HepG2 (cell line): ENCODE measurements at regions not wholly inside any gene's neighbourhood (a gene's known extent, or its start where the extent isn't known, plus 50 kb on each side); places are given as distances from the start of the nearest gene placed in this dataset.

Experiments used
- ATAC-seq: fragments of 200-7000 bp; cut with Tn5 transposase; 3 replicates; pipeline ENCODE4 v1.9.1; 2020; ENCODE audit warnings: mild to moderate bottlenecking, moderate library complexity
- BruUV-seq: library from RNA; stranded (reverse); fragments of 400-500 nt; replicated peaks from 2 replicates; lab custom pipeline; 2021; lab: Mats Ljungman, UMichigan
- CTCF ChIA-PET: fragments of 300-600 bp; formaldehyde crosslinking; extraction: SDS; loops from one replicate; lab custom pipeline; 2021; ENCODE audit warnings: low total read pairs, inconsistent platforms, low intra/inter-chr PET ratio; lab: Yijun Ruan, JAX
- POLR2A ChIA-PET: fragments of 350-600 bp; sonication (Branson Sonifier 250); formaldehyde crosslinking; loops from one replicate; lab custom pipeline; 2020; ENCODE audit warnings: antibody characterized with exemption, inconsistent platforms; lab: Yijun Ruan, JAX
- DNase-seq: peaks from one replicate; pipeline ENCODE4 v3.0.0-alpha.2; 2015; ENCODE audit warnings: low spot score
- FAIRE-seq: peaks from 3 replicates; lab custom pipeline; 2011; peaks lifted over from hg19 to GRCh38; lab: Jason Lieb, UNC
- H2AFZ ChIP-seq: one replicate; pipeline ENCODE4 v1.6.1; 2011; ENCODE audit warnings: low read length, inconsistent platforms
- H3K27ac ChIP-seq: fragments of 300-600 bp; 3 replicates; pipeline ENCODE4 v1.8.0; 2011; ENCODE audit warnings: mixed run types, mild to moderate bottlenecking, mixed read lengths, low read length, inconsistent platforms; ENCODE audit not compliant: insufficient read depth; ENCODE audit errors: extremely low read length
- H3K27me3 ChIP-seq, 2 experiments: fragments of 200-600 bp in 1 of 2; 2 replicates in 1 of 2; 3 replicates in 1 of 2; pipeline versions ENCODE4 v1.6.0 to v1.8.0; 2011; ENCODE audit warnings: low read length in 2 of 2, mild to moderate bottlenecking in 2 of 2, moderate library complexity in 2 of 2, inconsistent platforms in 1 of 2; ENCODE audit not compliant: insufficient read depth in 2 of 2, control insufficient read depth in 1 of 2
- H3K36me3 ChIP-seq, 2 experiments: fragments of 200-600 bp in 1 of 2; replicated peaks in 1 of 2; 2 replicates in 1 of 2; 3 replicates in 1 of 2; pipeline versions ENCODE4 v1.5.1 to v1.8.0; 2011; ENCODE audit warnings: low read length in 2 of 2, inconsistent platforms in 1 of 2; ENCODE audit not compliant: insufficient read depth in 2 of 2, control insufficient read depth in 1 of 2
- H3K4me1 ChIP-seq: 2 replicates; pipeline ENCODE4 v1.5.1; 2012; ENCODE audit warnings: low read length, inconsistent platforms; ENCODE audit not compliant: insufficient read depth
- H3K4me2 ChIP-seq: 2 replicates; pipeline ENCODE4 v1.6.0; 2011; ENCODE audit warnings: low read depth, low read length, inconsistent platforms
- H3K4me3 ChIP-seq, 3 experiments: fragments of 200-600 bp in 1 of 3; sonication (generic), shearing (Covaris generic) in 1 of 3; replicated peaks in 1 of 3; 2 replicates each; pipeline ENCODE4 v1.5.1; 2011 to 2016; ENCODE audit warnings: low read length in 3 of 3, inconsistent platforms in 2 of 3, low read depth in 2 of 3, mild to moderate bottlenecking in 2 of 3, control low read depth in 1 of 3, mixed read lengths in 1 of 3; ENCODE audit not compliant: insufficient read depth in 1 of 3
- H3K79me2 ChIP-seq: one replicate; pipeline ENCODE4 v1.6.1; 2011; ENCODE audit warnings: low read length, inconsistent platforms; ENCODE audit not compliant: insufficient read depth
- H3K9ac ChIP-seq: 2 replicates; pipeline ENCODE4 v1.6.0; 2011; ENCODE audit warnings: mild to moderate bottlenecking, low read depth, low read length, inconsistent platforms; ENCODE audit not compliant: insufficient read depth
- H3K9me3 ChIP-seq: 2 replicates; pipeline ENCODE4 v1.5.1; 2012; ENCODE audit warnings: mild to moderate bottlenecking, low read length
- H4K20me1 ChIP-seq: 2 replicates; pipeline ENCODE4 v1.6.0; 2011; ENCODE audit warnings: inconsistent platforms, mild to moderate bottlenecking, low read length, moderate library complexity; ENCODE audit not compliant: insufficient read depth
- CBX1 ChIP-seq: IDR thresholded peaks from one replicate; pipeline ENCODE4 v1.6.1; 2016; ENCODE audit warnings: antibody characterized with exemption, low read depth
- ETV6 ChIP-seq: sonication (generic); formaldehyde crosslinking; conservative IDR thresholded peaks from 2 replicates; pipeline ENCODE4 v1.4.0; 2020; ENCODE audit warnings: missing genetic modification reagents
- FOXJ3 ChIP-seq: sonication (generic); formaldehyde crosslinking; IDR thresholded peaks from 2 replicates; pipeline ENCODE4 v1.4.0; 2020; ENCODE audit warnings: missing genetic modification reagents, mild to moderate bottlenecking, borderline replicate concordance
- HDAC2 ChIP-seq: sonication (generic); formaldehyde crosslinking; IDR thresholded peaks from 2 replicates; pipeline ENCODE4 v1.4.0; 2020; ENCODE audit warnings: missing genetic modification reagents
- MED1 ChIP-seq: sonication (generic); formaldehyde crosslinking; IDR thresholded peaks from 2 replicates; pipeline ENCODE4 v1.4.0; 2020; ENCODE audit warnings: missing genetic modification reagents
- NFIC ChIP-seq: IDR thresholded peaks from 2 replicates; pipeline ENCODE4 v1.6.1; 2012; ENCODE audit warnings: mild to moderate bottlenecking, low read length, inconsistent platforms
- NFKBIZ ChIP-seq: IDR thresholded peaks from 2 replicates; pipeline ENCODE4 v1.6.1; 2018; ENCODE audit warnings: missing genetic modification reagents, missing compliant biosample characterization
- NFRKB ChIP-seq: fragments of 450-650 bp; IDR thresholded peaks from 2 replicates; pipeline ENCODE4 v1.6.1; 2017
- PCBP2 ChIP-seq: fragments of 200-400 bp; formaldehyde crosslinking; optimal IDR thresholded peaks from 2 replicates; pipeline ENCODE3; 2018; ENCODE audit warnings: low read length, low read depth; ENCODE audit not compliant: poor library complexity, severe bottlenecking
- PITX1 ChIP-seq: sonication (generic); formaldehyde crosslinking; IDR thresholded peaks from 2 replicates; pipeline ENCODE4 v1.5.1; 2020; ENCODE audit warnings: mild to moderate bottlenecking, missing genetic modification reagents
- PPARG ChIP-seq: conservative IDR thresholded peaks from 2 replicates; pipeline ENCODE4 v1.6.1; 2016; ENCODE audit warnings: missing biosample characterization, missing genetic modification reagents
- RAD21 ChIP-seq: fragments of 450-650 bp; formaldehyde crosslinking; IDR thresholded peaks from 2 replicates; pipeline ENCODE4 v1.5.0; 2020; ENCODE audit warnings: mild to moderate bottlenecking
- SMAD3 ChIP-seq: sonication (generic); formaldehyde crosslinking; IDR thresholded peaks from 2 replicates; pipeline ENCODE4 v1.4.0; 2020; ENCODE audit warnings: missing genetic modification reagents
- THRA ChIP-seq: sonication (generic); formaldehyde crosslinking; IDR thresholded peaks from 2 replicates; pipeline ENCODE4 v1.4.0; 2020; ENCODE audit warnings: missing genetic modification reagents, borderline replicate concordance
- U2AF2 ChIP-seq: fragments of 200-400 bp; formaldehyde crosslinking; IDR thresholded peaks from 2 replicates; pipeline ENCODE4 v1.6.1; 2017; ENCODE audit warnings: low read depth, mild to moderate bottlenecking, low read length
- ZMYM3 ChIP-seq: sonication (generic); formaldehyde crosslinking; IDR thresholded peaks from 2 replicates; pipeline ENCODE4 v1.5.1; 2020; ENCODE audit warnings: mild to moderate bottlenecking, missing genetic modification reagents
- ZNF124 ChIP-seq: sonication (generic); formaldehyde crosslinking; IDR thresholded peaks from 2 replicates; pipeline ENCODE4 v1.4.0; 2020; ENCODE audit warnings: missing genetic modification reagents
- ZNF230 ChIP-seq: sonication (generic); formaldehyde crosslinking; IDR thresholded peaks from 2 replicates; pipeline ENCODE4 v1.4.0; 2020; ENCODE audit warnings: mild to moderate bottlenecking, missing genetic modification reagents
- ZNF260 ChIP-seq: sonication (generic); formaldehyde crosslinking; IDR thresholded peaks from 2 replicates; pipeline ENCODE4 v1.4.0; 2020; ENCODE audit warnings: missing genetic modification reagents, low read depth, mild to moderate bottlenecking, borderline replicate concordance
- ZNF282 ChIP-seq: fragments of 450-650 bp; IDR thresholded peaks from 2 replicates; pipeline ENCODE4 v1.6.1; 2018; ENCODE audit not compliant: partially characterized antibody
- ZNF879 ChIP-seq: sonication (generic); formaldehyde crosslinking; IDR thresholded peaks from 2 replicates; pipeline ENCODE4 v1.8.1; 2023; ENCODE audit warnings: missing genetic modification reagents
- WGBS: methylation state at CpG from one replicate; pipeline ENCODE4 v1.1.6; 2017; ENCODE audit warnings: low lambda C conversion rate; 5-methylcytosine and 5-hydroxymethylcytosine counted together
- in situ Hi-C: cut with HindIII; loops from 2 replicates; pipeline ENCODE4 v1.10.0; 2017; ENCODE audit warnings: low pct_unique_long_range_greater_than_20kb; ENCODE audit not compliant: extremely low pct_ligation_motif_present
- intact Hi-C: fragments of 100-400 bp; cut with micrococcal nuclease; formaldehyde crosslinking; loops from one replicate; pipeline ENCODE4 v1.10.0; 2022; ENCODE audit not compliant: unreplicated experiment
- TF ChIP-seq, protein P1 (sequence below): sonication (generic); formaldehyde crosslinking; IDR thresholded peaks from 2 replicates; pipeline ENCODE4 v1.4.0; 2020; ENCODE audit warnings: mild to moderate bottlenecking, missing genetic modification reagents
- TF ChIP-seq, protein P2 (sequence below): sonication (generic); formaldehyde crosslinking; IDR thresholded peaks from 2 replicates; pipeline ENCODE4 v1.8.1; 2022; ENCODE audit warnings: mild to moderate bottlenecking, missing genetic modification reagents

DNA sequence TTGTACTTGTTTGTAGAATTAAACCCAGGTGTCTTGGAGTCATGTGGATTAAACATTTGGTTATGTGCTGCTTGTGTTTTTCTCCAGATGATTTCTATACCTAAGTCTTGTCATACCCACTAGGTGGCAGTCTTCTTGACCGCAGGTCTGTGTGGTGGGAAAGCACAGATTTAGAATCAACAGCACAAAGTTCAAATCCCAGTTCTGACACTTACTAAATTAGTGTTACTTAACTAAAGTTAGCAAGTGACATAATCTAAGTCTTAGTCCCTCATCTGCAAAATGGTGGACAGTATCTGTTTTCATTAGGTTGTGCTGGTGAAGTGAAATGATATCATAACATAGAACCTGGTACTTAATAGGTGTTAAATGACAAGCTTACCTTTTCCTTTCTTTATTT, 151.0 kb upstream of the ARHGAP5 start:
- intact Hi-C loops = loop anchor here (1.0 to 2.0 kb wide), 5 partner anchors 87 to 635 kb away; no protein-coding TSS in a partner anchor
- no peak overlapping the region for H3K4me2 ChIP-seq
- 5% methylated on average over 1 of the region's 1 CpG for WGBS
- H3K27me3 ChIP-seq = no peaks in the 10 kb centered on the region; a peak in 1 of 5 replicates
- FAIRE-seq = peak; percentile 95
- no peaks in the 10 kb centered on the region for H3K79me2 ChIP-seq
- no peaks in the 10 kb centered on the region for H4K20me1 ChIP-seq
- in situ Hi-C loops = loop anchor here (10.0 kb wide), 1 partner anchor 539 kb away; no protein-coding TSS in a partner anchor
- no peaks in the 10 kb centered on the region for H3K36me3 ChIP-seq
- H3K4me3 ChIP-seq = no peak overlapping the region
- no peaks in the 10 kb centered on the region for H3K9me3 ChIP-seq
- H3K9ac ChIP-seq = no peak overlapping the region
- no peak overlapping the region for H3K27ac ChIP-seq
- DNase-seq = peak; percentile 87
- peaks cover 14% of the 10 kb centered on the region; the same call in 1 of the 2 replicates for H3K4me1 ChIP-seq
- ATAC-seq = peak; percentile 80
- no TSS peak for BruUV-seq
- CTCF ChIA-PET = interaction anchor here (0.9 to 4.3 kb wide), 9 partner anchors 41 to 634 kb away, joined by 3 to 44 read pairs (median 10); no protein-coding TSS in a partner anchor
- H2AFZ ChIP-seq = no peak overlapping the region
- POLR2A ChIA-PET = interaction anchor here (2.1 kb wide), 1 partner anchor 11 kb away, joined by 7 read pairs; no protein-coding TSS in a partner anchor
- peak; percentile 13; the same call in 1 of the 2 replicates for TF ChIP-seq THRA (CRISPR knock-in tag)
- no peak for TF ChIP-seq ZNF282
- peak; percentile 80; the same call in 1 of the 2 replicates for TF ChIP-seq FOXJ3 (CRISPR knock-in tag)
- TF ChIP-seq ZNF879 = no peak
- TF ChIP-seq NFRKB = no peak
- no peak for TF ChIP-seq PCBP2
- peak; percentile 65; the same call in 1 of the 2 replicates for TF ChIP-seq NFKBIZ (CRISPR knock-in tag)
- peak; percentile 90; the same call in 1 of the 2 replicates for TF ChIP-seq ZNF124 (CRISPR knock-in tag)
- TF ChIP-seq, protein P1, sequence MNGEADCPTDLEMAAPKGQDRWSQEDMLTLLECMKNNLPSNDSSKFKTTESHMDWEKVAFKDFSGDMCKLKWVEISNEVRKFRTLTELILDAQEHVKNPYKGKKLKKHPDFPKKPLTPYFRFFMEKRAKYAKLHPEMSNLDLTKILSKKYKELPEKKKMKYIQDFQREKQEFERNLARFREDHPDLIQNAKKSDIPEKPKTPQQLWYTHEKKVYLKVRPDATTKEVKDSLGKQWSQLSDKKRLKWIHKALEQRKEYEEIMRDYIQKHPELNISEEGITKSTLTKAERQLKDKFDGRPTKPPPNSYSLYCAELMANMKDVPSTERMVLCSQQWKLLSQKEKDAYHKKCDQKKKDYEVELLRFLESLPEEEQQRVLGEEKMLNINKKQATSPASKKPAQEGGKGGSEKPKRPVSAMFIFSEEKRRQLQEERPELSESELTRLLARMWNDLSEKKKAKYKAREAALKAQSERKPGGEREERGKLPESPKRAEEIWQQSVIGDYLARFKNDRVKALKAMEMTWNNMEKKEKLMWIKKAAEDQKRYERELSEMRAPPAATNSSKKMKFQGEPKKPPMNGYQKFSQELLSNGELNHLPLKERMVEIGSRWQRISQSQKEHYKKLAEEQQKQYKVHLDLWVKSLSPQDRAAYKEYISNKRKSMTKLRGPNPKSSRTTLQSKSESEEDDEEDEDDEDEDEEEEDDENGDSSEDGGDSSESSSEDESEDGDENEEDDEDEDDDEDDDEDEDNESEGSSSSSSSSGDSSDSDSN = no peak
- TF ChIP-seq CBX1 = peak; percentile 70
- peak; percentile 88; the same call in 1 of the 2 replicates for TF ChIP-seq SMAD3 (CRISPR knock-in tag)
- peak; percentile 69 for TF ChIP-seq HDAC2 (CRISPR knock-in tag)
- TF ChIP-seq PITX1 (CRISPR knock-in tag) = 0 out of 2 replicates have a peak, but pooled peaks have one; percentile 45
- TF ChIP-seq ZNF260 = no peak
- TF ChIP-seq, protein P2, sequence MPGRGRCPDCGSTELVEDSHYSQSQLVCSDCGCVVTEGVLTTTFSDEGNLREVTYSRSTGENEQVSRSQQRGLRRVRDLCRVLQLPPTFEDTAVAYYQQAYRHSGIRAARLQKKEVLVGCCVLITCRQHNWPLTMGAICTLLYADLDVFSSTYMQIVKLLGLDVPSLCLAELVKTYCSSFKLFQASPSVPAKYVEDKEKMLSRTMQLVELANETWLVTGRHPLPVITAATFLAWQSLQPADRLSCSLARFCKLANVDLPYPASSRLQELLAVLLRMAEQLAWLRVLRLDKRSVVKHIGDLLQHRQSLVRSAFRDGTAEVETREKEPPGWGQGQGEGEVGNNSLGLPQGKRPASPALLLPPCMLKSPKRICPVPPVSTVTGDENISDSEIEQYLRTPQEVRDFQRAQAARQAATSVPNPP (CRISPR knock-in tag) = no peak
- TF ChIP-seq ZMYM3 (CRISPR knock-in tag) = peak; percentile 53; the same call in 1 of the 2 replicates
- TF ChIP-seq ZNF230 (CRISPR knock-in tag) = no peak
- peak; percentile 85 for TF ChIP-seq RAD21 (CRISPR knock-in tag)
- 0 out of 2 replicates have a peak, but pooled peaks have one; percentile 54 for TF ChIP-seq ETV6 (CRISPR knock-in tag)
- TF ChIP-seq MED1 (CRISPR knock-in tag) = peak; percentile 57; the same call in 1 of the 2 replicates
- TF ChIP-seq NFIC = 0 out of 2 replicates have a peak, but pooled peaks have one; percentile 24
- TF ChIP-seq U2AF2 = no peak
- peak; percentile 77 for TF ChIP-seq PPARG (CRISPR knock-in tag)
